ENCODE measurements at regions not wholly inside any gene's neighbourhood (a gene's known extent, or its start where the extent isn't known, plus 50 kb on each side); places are given as distances from the start of the nearest gene placed in this dataset.

GRCh38 chr13:21297914-21298831 is 121.7 kb downstream of the MRPL57 start:
- TF ChIP-seq CTCF (IDR thresholded peaks at IDR 0.05): peak; percentile 90 to 96 (median 92)
- peak in 2 of 4 donors; percentile 27 to 51 for TF ChIP-seq POLR2A (IDR thresholded peaks at IDR 0.05)
